Astrocyte (in vitro differentiated cells and primary cell): ENCODE measurements at regions not wholly inside any gene's neighbourhood (a gene's known extent, or its start where the extent isn't known, plus 50 kb on each side); places are given as distances from the start of the nearest gene placed in this dataset.

Experiments used
- CTCF ChIP-seq: IDR thresholded peaks from 2 replicates; pipeline ENCODE4 v1.5.1; 2011; ENCODE audit warnings: low read depth, mild to moderate bottlenecking, inconsistent platforms, low read length, moderate library complexity; ENCODE audit not compliant: insufficient read depth
- EZH2 ChIP-seq: IDR thresholded peaks from 2 replicates; pipeline ENCODE4 v1.6.1; 2012; ENCODE audit warnings: mild to moderate bottlenecking, low read length, inconsistent platforms; ENCODE audit not compliant: insufficient read depth

GRCh38 chr3:157823050-157823449 is 283.2 kb downstream of the SHOX2 start:
- TF ChIP-seq CTCF (no peak), EZH2 (no peak)
